HG02571 (cell line): ENCODE measurements at regions not wholly inside any gene's neighbourhood (a gene's known extent, or its start where the extent isn't known, plus 50 kb on each side); places are given as distances from the start of the nearest gene placed in this dataset.
A peak's percentile ranks its signal among the peaks of the same experiment; 100 is the strongest.
"Not testable (repeated sequence)": the region's sequence is repeated elsewhere in the genome, so short reads cannot be mapped to it uniquely, and the experiment has no call there.

ENCODE experiments used
- ATAC-seq: cut with Tn5 transposase; IDR thresholded peaks from one replicate; pipeline ENCODE4 v1.9.1; 2021; ENCODE audit warnings: mild to moderate bottlenecking, moderate library complexity; ENCODE audit not compliant: unreplicated experiment

DNA sequence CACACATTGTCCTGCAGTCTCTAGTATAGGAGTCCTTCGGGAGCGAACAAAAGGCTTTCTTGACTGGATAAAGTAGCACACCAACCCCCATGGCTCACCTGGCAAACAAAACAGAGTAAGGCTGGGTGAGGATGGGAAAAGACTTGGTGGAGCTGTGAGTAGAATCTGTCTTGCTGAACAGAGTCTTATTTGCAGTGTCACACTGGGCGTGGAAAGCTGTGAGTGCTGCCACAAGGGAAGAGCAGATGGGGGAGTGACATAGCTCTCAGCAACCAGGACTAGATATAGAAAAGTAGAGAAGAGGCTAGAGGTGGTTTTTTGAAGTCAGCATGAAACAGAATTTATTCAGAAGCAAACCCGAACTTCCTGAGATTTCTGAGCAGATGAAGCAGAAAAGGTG lies 137.2 kb upstream of the ESX1 start:
- ATAC-seq = no peak

GRCh38 chrX:104376937-104377336 lies 122.2 kb upstream of the ESX1 start:
- ATAC-seq = no peak

GRCh38 chrX:104372547-104372946 lies 117.8 kb upstream of the ESX1 start:
- no peak for ATAC-seq

- ATAC-seq = no peak
Observed at GRCh38 chrX:104370089-104370488, 115.4 kb upstream of the ESX1 start.

DNA sequence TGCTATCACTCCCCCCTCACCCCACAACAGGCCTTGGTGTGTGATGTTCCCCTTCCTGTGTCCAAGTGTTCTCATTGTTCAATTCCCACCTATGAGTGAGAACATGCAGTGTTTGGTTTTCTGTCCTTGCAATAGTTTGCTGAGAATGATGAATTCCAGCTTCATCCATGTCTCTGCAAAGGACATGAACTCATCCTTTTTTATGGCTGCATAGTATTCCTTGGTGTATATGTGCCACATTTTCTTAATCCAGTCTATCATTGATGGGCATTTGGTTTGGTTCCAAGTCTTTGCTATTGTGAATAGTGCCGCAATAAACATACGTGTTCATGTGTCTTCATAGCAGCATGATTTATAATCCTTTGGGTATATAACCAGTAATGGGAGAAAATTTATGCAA lies 106.0 kb upstream of the ESX1 start:
- not testable (repeated sequence) for ATAC-seq

GRCh38 chrX:104359124-104359523 lies 104.4 kb upstream of the ESX1 start:
- no peak for ATAC-seq

- ATAC-seq = no peak
Observed at GRCh38 chrX:104351173-104351769, 96.5 kb upstream of the ESX1 start.

DNA sequence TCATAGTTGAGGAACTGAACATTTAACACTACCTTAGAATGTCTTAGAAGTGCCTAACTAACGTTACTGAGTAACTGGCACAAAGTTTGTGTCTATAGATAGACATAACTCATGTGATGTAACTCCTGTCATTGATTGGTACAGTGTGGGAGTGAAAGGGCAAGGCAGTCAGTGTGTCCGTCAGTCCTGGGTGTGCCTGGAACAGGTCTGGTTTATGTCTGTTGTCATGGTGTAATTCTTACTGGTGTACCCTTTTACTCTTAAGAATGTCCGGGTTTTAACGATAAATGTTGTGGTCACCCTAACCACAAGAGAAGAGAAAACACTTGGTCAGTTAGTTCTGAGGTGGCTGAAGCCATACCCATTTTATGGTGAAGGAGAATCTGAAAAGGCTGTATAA lies 93.1 kb upstream of the ESX1 start:
- no peak for ATAC-seq

DNA sequence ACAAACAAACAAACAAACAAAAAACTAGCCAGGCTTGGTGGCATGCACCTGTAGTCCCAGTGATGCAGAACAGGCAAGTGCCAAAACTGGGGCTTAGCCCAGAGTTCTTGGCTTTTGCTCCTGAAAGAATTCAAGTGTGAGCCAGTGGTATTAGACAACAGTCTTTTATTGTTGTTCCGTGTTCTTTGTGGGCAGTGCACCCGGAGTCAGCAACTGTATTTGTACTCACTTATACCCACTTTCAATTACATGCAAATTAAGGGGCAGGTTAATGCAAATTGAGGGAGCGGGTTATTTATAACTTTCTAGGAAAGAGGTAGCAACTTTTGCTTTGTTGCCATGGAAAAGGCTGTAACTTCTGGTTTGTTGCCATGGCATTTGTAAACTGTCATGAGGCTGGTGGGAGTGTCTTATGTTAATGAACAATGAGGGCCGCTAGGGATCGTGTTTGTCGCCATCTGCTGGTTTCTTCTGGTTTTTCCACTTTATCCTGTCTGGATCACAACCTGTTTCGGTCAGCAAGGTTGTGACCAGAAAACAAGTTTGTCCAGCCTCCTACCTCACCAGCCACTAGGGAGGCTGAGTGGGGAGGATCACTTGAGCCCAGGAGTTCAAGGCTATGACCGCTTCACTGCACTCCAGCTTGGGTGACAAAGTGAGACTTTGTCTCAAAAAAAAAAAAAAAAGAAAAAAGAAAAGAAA lies 88.8 kb upstream of the ESX1 start:
- ATAC-seq = peak; percentile 68

DNA sequence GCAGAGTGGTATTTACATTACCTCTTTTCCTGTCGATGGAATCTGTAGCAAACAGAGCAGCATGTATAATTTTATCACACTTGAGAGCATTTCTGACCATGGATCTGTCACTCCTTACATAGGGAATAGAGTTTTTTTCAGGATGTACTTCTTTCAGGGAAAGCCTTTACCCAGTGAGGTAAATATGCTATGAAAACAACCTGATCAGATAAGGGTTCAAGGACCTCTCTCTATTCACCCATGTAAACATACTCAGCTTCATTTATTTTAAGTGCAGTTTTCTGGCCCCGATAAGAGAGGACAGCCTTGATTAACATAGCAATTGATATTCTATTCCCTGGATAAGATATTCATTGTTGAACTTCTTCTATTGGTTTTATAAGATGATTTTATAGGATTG lies 87.3 kb upstream of the ESX1 start:
- ATAC-seq = no peak

DNA sequence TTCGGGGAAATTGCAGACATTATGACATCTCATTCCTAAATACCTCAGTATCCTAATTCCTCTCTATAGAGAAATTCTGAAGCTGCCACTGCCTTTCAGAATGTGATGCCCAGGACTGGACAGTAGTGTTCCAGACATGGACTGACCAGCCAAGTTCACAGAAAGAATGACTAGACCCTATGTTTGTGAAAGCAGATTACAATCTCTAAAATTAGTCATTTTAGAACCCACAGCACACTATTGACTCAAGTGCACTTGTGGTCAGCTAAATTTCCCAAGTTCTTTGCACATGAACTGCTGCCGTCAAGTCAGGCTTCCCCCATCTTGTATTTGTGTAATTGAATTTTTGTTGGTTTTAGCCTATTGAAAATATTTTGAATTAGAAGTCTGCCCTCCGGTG lies 81.0 kb upstream of the ESX1 start:
- no peak for ATAC-seq

DNA sequence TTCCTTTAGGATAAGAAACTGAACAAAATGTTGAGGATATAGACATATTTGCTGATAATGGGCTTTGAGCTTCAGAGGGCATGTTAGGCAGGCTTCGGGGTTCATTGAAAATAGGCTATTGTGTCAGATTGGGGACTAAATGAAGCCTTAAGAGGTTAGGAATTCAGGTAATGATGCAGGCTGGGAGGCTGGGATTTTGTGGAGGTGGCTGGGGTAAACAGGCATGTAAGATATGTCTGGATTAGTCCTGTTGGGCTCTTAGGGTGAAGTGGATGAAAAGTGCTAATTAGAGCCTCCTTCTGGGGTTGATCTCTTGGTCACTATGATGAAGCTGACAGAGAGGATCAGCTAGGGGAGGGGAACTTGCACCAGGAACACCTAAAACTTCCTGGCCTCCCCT lies 80.2 kb upstream of the ESX1 start:
- ATAC-seq = no peak

- no peak for ATAC-seq
Observed at GRCh38 chrX:104330966-104331365, 76.2 kb upstream of the ESX1 start.

GRCh38 chrX:104329731-104330130 lies 75.0 kb upstream of the ESX1 start:
- no peak for ATAC-seq

DNA sequence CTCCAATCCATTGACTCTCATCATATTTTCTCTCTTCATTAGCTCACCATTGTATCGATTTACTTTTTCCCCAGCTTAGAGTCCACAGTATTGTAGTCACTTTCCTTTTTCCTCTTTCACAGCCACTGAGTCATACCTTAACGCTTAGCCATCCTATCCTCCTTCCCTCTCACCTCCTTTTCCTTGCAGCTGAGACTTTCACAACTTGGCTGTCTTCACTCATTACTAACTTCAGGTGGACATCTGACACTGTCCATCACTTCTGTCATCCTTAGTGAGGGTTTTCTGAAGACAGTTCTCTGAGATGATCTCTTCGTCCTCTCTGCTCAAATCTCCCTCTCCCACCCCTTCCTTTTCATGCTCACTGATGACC lies 70.5 kb upstream of the ESX1 start:
- ATAC-seq = no peak

DNA sequence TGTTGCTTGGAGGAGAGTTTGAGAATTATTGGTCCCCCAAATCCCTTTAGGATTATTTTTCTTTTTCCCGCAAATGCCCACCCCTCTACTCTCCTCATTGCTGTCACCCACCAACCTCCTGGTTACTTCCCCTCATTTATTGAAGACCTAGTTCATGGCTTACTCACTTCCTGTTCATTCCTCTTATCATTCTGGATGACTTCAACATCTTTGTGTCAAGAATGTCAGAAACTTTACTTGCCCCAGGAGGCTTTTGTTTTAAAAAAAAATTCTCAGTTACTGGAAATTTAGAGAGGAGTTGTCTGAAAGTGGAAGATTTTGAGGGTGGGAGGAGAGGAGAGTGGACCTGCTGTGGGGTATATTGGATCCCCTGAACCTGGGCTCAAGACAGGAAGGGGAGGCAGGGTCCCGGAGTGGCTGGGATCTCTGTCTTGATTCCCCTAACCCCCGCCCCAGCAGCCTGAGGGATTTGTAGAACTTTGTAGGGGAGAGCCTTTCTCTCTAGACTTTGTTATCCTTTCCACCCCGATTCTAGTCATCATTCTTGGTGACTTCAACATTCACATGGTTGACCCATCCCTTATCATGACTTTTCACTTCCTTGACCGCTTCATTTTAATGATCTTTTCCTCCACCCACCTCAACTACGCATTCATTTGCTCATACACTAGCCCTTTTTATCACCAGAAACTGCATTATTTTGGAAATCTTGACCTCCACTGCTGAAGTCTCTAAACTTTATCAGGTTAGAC lies 69.9 kb upstream of the ESX1 start:
- no peak for ATAC-seq

DNA sequence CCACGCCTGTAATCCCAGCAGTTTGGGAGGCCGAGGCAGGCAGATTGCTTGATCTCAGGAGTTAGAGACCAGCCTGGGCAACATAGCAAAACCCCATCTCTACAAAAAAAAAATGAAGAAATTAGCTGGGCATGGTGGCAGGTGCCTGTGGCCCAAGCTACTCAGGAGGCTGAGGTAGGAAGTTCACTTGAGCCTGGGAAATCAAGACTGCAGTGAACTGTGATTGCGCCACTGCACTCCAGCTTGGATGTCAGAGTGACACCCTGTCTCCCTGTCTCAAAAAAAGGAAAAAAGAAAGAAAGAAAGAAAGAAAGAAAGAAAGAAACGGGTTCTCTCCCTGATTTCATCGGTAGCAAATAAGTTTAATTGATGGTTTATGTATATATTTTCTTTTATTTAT lies 64.6 kb upstream of the ESX1 start:
- no peak for ATAC-seq

DNA sequence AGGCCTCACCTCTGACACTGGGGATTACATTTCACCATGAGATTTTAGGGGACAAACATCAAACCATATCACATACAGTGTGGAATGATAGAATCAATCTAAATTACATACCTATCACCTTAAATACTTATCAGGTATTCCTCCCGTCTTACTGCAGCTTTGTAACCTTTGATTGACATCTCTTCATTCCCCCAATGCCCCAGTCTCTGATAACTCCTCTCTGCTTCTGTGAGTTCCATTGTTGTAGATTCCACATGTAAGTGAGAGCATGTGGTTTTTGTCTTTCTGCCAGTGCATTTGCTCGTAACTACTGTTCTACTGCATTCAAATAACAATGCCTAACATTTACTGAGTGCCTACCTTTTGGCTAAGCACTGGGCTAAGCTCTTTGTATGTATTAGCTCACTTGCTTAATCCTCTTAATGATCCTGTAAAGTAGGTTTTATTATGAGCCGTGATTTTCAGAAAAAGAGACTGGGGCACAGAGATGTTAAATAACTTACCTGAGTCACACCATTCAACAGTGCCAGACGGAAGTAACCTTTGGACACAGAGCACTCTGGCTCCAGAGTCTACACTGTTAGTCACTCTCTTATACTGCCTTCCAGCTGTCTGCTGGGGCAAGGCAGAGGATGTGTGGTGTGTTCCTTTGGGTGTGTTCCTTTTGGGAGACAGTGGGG lies 63.7 kb upstream of the ESX1 start:
- no peak for ATAC-seq

- ATAC-seq = no peak
Observed at GRCh38 chrX:104316739-104317138, 62.0 kb upstream of the ESX1 start.

- no peak for ATAC-seq
Observed at GRCh38 chrX:104315555-104315954, 60.8 kb upstream of the ESX1 start.

DNA sequence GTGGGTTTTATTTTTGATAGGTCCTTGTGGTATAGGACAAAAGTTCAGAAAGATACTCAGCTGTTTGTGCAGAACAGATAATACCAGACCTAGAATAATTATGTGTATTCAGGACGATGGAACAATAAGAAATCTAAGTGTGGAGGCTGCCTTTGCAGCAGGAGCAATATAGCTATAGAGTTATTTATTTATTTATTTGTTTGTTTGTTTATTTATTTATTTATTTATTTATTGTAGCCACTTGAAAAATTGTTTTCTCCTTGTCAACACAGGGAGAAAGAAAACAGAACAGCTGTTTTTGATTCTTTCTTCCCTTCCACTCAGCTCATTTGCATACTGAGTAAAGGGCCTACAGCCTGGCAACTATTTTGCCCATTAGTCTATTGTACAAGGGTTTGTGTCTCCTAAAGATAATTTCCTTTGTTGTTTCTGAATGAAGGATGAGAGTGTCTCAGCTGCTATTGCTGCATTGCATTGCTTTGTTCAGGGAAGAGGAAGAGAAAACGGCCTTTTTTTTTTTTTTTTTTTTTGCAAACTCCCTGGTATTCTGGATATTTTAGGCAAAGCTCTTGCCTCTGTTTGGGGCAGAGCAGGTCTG lies 56.0 kb upstream of the ESX1 start:
- no peak for ATAC-seq
